ENCODE measurements at regions not wholly inside any gene's neighbourhood (a gene's known extent, or its start where the extent isn't known, plus 50 kb on each side); places are given as distances from the start of the nearest gene placed in this dataset.
"Not testable (repeated sequence)": the region's sequence is repeated elsewhere in the genome, so short reads cannot be mapped to it uniquely, and the experiment has no call there.

DNA sequence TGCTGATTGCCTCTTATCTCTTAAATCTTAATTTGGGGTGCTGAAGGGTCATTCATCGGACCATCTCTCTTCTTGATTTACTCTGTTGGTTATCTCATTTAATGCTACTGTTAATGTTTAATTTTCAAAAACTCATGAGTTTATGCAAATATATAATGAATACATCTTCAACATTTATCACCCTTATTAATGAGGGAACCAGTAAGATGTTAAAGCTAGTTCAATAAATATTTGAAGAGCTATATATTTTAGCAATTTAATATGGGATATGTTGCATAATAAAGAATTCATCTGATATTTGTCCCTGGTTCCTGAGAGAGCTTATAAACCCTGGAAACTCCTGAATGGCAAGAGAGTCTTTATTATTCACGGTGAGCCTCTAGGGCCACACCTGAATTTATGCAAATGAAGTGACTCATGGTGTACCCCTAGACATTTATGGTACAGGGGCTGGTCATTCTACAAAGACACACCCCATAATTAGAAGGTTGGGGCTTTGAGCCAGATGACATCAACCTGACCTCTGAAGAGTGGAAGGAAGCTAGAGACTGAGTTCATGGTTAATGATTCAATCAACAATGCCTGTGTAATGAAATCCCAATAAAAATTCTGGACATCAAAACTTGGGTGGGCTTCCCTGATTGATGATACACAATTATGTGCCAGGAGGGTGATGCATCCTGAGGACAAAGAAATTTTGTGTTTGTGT is 339.5 kb upstream of the ZNF608 start:
- DNase-seq: no peak
- H3K36me3 Mint-ChIP-seq (ENCODE audit: low read depth): no peaks in the 10 kb centered on the region
- peaks cover 2% of the 10 kb centered on the region for H3K9me3 Mint-ChIP-seq
- POLR2A ChIA-PET: no interaction called here
- no peak for ATAC-seq (ENCODE audit: poor library complexity)
- Histone ChIP-seq H3K27ac (ENCODE audit: low read depth in 1 of 2, low read length in 2 of 2) (no peak overlapping the region), H3K4me1 (ENCODE audit: insufficient read depth, low read length) (no peaks in the 10 kb centered on the region), H3K27me3 (ENCODE audit: control insufficient read depth in 1 of 2, insufficient read depth in 2 of 2, low read length in 2 of 2) (no peaks in the 10 kb centered on the region), H3K4me3 (ENCODE audit: low read length) (no peak overlapping the region), H3K36me3 (ENCODE audit: insufficient read depth, low read length) (no peaks in the 10 kb centered on the region), H3K9me3 (ENCODE audit: control insufficient read depth in 1 of 2, insufficient read depth in 1 of 2, low read length in 2 of 2) (peaks cover 0 to 9% of the 10 kb centered on the region in 2 experiments)
- no peaks in the 10 kb centered on the region for H3K27me3 Mint-ChIP-seq
- H3K4me1 Mint-ChIP-seq (ENCODE audit: low read depth): no peaks in the 10 kb centered on the region
- intact Hi-C loops (cut with DNase I, micrococcal nuclease): no loop called here
- H3K4me3 Mint-ChIP-seq: no peak overlapping the region
- no peak overlapping the region for H3K27ac Mint-ChIP-seq
- CTCF ChIA-PET: no interaction called here
- TF ChIP-seq, protein P1, sequence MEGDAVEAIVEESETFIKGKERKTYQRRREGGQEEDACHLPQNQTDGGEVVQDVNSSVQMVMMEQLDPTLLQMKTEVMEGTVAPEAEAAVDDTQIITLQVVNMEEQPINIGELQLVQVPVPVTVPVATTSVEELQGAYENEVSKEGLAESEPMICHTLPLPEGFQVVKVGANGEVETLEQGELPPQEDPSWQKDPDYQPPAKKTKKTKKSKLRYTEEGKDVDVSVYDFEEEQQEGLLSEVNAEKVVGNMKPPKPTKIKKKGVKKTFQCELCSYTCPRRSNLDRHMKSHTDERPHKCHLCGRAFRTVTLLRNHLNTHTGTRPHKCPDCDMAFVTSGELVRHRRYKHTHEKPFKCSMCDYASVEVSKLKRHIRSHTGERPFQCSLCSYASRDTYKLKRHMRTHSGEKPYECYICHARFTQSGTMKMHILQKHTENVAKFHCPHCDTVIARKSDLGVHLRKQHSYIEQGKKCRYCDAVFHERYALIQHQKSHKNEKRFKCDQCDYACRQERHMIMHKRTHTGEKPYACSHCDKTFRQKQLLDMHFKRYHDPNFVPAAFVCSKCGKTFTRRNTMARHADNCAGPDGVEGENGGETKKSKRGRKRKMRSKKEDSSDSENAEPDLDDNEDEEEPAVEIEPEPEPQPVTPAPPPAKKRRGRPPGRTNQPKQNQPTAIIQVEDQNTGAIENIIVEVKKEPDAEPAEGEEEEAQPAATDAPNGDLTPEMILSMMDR (IDR thresholded peaks at IDR 0.05): no peak

DNA sequence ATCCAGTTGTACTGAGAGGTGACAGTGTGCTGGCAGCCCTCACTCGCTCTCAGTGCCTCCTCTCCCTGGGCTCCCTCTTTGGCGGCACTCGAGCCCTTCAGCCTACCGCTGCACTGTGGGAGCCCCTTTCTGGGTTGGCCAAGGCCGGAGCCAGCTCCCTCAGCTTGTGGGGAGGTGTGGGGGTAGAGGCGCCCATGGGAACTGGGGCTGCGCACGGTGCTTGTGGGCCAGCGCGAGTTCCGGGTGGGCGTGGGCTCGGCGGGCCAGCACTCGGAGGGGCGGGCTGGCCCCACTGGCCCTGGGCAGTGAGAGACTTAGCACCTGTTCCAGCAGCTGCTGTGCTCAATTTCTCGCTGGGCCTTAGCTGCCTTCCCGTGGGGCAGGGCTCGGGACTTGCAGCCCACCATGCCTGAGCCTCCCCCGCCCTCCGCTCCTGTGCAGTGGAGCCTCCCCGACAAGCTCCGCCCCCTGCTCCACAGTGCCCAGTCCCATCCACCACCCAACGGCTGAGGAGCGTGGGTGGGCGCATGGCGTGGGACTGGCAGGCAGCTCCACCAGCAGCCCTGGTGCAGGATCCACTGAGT is 342.2 kb upstream of the ZNF608 start:
- H3K4me1 Mint-ChIP-seq (ENCODE audit: low read depth): no peaks in the 10 kb centered on the region
- TF ChIP-seq, protein P1 (IDR thresholded peaks at IDR 0.05): no peak
- H3K36me3 Mint-ChIP-seq (ENCODE audit: low read depth): no peaks in the 10 kb centered on the region
- ATAC-seq (ENCODE audit: poor library complexity): no peak
- no peak overlapping the region for H3K4me3 Mint-ChIP-seq
- DNase-seq: no peak
- no peaks in the 10 kb centered on the region for H3K27me3 Mint-ChIP-seq
- no peaks in the 10 kb centered on the region for H3K4me1 ChIP-seq (ENCODE audit: insufficient read depth, low read length)
- H3K4me3 ChIP-seq (ENCODE audit: low read length): no peak overlapping the region
- peaks cover 2% of the 10 kb centered on the region for H3K9me3 Mint-ChIP-seq
- no peaks in the 10 kb centered on the region for H3K36me3 ChIP-seq (ENCODE audit: insufficient read depth, low read length)
- intact Hi-C loops (cut with DNase I, micrococcal nuclease): no loop called here
- ChIA-PET CTCF (no interaction called here), POLR2A (no interaction called here)
- peaks cover 0 to 13% of the 10 kb centered on the region in 2 experiments for H3K9me3 ChIP-seq (ENCODE audit: control insufficient read depth in 1 of 2, insufficient read depth in 1 of 2, low read length in 2 of 2)
- H3K27ac ChIP-seq (ENCODE audit: low read depth in 1 of 2, low read length in 2 of 2): no peak overlapping the region
- H3K27me3 ChIP-seq (ENCODE audit: control insufficient read depth in 1 of 2, insufficient read depth in 2 of 2, low read length in 2 of 2): no peaks in the 10 kb centered on the region
- H3K27ac Mint-ChIP-seq: no peak overlapping the region

GRCh38 chr5:125092138-125092537 is 345.7 kb upstream of the ZNF608 start:
- not testable (repeated sequence) for H3K36me3 Mint-ChIP-seq (ENCODE audit: low read depth)

DNA sequence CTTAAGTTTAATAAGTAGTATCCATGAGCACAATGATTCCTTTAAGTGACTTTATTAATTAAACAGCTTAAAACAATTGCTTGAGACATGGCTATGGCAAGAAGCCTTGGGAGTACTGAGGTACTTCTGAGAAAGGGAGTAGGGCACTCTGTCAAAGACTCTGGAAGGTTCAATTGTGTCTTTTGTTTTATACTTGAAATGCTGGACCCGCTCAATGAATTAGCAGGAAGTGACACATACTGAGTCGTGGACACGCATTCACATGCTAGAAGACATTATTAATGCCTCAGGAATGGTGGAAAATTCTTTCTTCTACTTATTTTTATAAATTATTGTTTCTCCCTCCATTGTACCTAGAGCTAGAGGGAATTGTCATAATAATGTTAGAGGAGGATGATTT is 347.3 kb upstream of the ZNF608 start:
- peaks cover 0 to 8% of the 10 kb centered on the region in 2 experiments for H3K9me3 ChIP-seq (ENCODE audit: control insufficient read depth in 1 of 2, insufficient read depth in 1 of 2, low read length in 2 of 2)
- no peaks in the 10 kb centered on the region for H3K4me1 Mint-ChIP-seq (ENCODE audit: low read depth)
- no peak overlapping the region for H3K27ac Mint-ChIP-seq
- ATAC-seq (ENCODE audit: poor library complexity) (no peak), DNase-seq (no peak)
- no peak overlapping the region for H3K4me3 Mint-ChIP-seq
- no peaks in the 10 kb centered on the region for H3K36me3 ChIP-seq (ENCODE audit: insufficient read depth, low read length)
- ChIA-PET POLR2A (no interaction called here), CTCF (no interaction called here)
- no peaks in the 10 kb centered on the region for H3K4me1 ChIP-seq (ENCODE audit: insufficient read depth, low read length)
- intact Hi-C loops (cut with DNase I, micrococcal nuclease): no loop called here
- no peaks in the 10 kb centered on the region for H3K36me3 Mint-ChIP-seq (ENCODE audit: low read depth)
- peaks cover 3% of the 10 kb centered on the region for H3K9me3 Mint-ChIP-seq
- no peak overlapping the region for H3K4me3 ChIP-seq (ENCODE audit: low read length)
- no peak overlapping the region for H3K27ac ChIP-seq (ENCODE audit: low read depth in 1 of 2, low read length in 2 of 2)
- TF ChIP-seq, protein P1 (IDR thresholded peaks at IDR 0.05): no peak
- no peaks in the 10 kb centered on the region for H3K27me3 Mint-ChIP-seq
- no peaks in the 10 kb centered on the region for H3K27me3 ChIP-seq (ENCODE audit: control insufficient read depth in 1 of 2, insufficient read depth in 2 of 2, low read length in 2 of 2)

More at GRCh38 chr5:125092138-125092537, 345.7 kb upstream of the ZNF608 start:
- CTCF ChIA-PET; H3K4me1 Mint-ChIP-seq (ENCODE audit: low read depth); H3K27ac Mint-ChIP-seq; H3K27ac ChIP-seq (ENCODE audit: low read depth in 1 of 2, low read length in 2 of 2); H3K4me3 ChIP-seq (ENCODE audit: low read length); H3K4me1 ChIP-seq (ENCODE audit: insufficient read depth, low read length); intact Hi-C loops (cut with DNase I, micrococcal nuclease); POLR2A ChIA-PET; H3K9me3 Mint-ChIP-seq; DNase-seq; H3K36me3 ChIP-seq (ENCODE audit: insufficient read depth, low read length); H3K27me3 ChIP-seq (ENCODE audit: control insufficient read depth in 1 of 2, insufficient read depth in 2 of 2, low read length in 2 of 2); H3K27me3 Mint-ChIP-seq; H3K4me3 Mint-ChIP-seq; ATAC-seq (ENCODE audit: poor library complexity): not testable (repeated sequence)
- H3K9me3 ChIP-seq (ENCODE audit: control insufficient read depth in 1 of 2, insufficient read depth in 1 of 2, low read length in 2 of 2): peaks cover 0 to 13% of the 10 kb centered on the region in 2 experiments

Data from CD4-positive, alpha-beta T cell (primary cell).